ENCODE measurements at regions not wholly inside any gene's neighbourhood (a gene's known extent, or its start where the extent isn't known, plus 50 kb on each side); places are given as distances from the start of the nearest gene placed in this dataset.

DNA sequence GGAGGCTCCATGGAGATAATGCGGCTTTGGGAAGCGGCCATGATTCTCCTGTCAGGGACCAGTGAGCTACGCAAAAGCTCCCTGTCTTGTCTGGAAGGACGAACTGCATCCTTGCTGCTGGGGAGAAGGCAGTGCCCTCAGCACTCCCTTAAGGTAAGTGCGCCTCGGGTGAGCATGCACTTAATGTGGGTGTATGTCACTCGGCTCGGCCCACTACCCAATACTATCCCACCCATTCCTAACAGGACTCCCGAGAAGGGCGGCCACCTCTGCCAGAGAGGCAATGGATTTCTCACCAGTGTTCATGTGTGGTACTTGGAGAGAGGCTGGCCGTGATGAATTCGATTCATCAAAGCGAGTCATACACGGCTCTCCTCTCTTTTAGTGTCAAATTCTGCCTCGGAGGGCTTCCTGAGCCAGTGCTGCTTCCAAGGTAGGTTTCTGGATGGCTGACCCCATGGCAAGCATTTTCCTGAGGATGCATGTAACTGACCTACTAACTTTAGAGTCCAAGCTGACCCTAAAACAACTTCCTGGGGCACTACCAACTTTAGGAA lies 151.7 kb upstream of the RTL1 start:
- Histone ChIP-seq H3K79me2 (ENCODE audit: control insufficient read depth, insufficient read depth, low read length, unreplicated experiment) (no peaks in the 10 kb centered on the region), H3K27ac (ENCODE audit: low read depth, low read length) (no peak overlapping the region), H2AFZ (ENCODE audit: low read length, unreplicated experiment) (no peak overlapping the region), H3K4me3 (ENCODE audit: low read depth, low read length) (no peak overlapping the region), H3K36me3 (ENCODE audit: insufficient read depth, low read length) (peaks cover 36% of the 10 kb centered on the region), H3K27me3 (ENCODE audit: insufficient read depth, low read length) (no peaks in the 10 kb centered on the region), H3K4me1 (ENCODE audit: control insufficient read depth, insufficient read depth, low read length, unreplicated experiment) (peaks cover 4% of the 10 kb centered on the region)

DNA sequence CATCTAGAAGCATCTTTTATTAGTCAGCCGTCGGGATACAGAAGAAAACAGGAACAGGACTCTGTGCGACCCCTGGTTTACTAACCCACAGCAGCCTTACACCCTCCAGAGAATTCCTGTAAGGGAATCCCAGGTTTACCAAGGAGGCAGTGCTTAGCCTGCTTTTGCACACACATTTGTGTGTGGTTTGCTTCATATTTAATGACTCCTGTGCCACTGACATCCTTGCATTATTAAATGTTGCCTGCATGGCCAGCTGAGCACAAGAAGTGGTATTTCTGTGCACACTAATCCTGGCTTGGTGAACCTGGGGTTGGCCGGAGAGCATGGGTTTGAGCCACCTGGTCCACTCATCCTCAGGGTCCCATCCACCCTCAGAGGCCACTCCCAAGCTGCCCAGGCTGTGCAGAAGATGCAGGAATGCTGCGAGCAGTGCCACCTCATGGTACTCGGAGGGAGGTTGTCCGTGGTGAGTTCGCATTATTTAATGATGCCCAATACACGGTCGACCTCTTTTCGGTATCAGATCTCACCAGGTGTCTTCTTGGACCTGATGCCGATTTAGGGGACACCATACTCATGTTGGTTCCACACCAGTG lies 152.4 kb upstream of the RTL1 start:
- Histone ChIP-seq H3K27ac (ENCODE audit: low read depth, low read length) (no peak overlapping the region), H3K36me3 (ENCODE audit: insufficient read depth, low read length) (peaks cover 40% of the 10 kb centered on the region), H3K4me3 (ENCODE audit: low read depth, low read length) (no peak overlapping the region), H2AFZ (ENCODE audit: low read length, unreplicated experiment) (no peak overlapping the region), H3K4me1 (ENCODE audit: control insufficient read depth, insufficient read depth, low read length, unreplicated experiment) (peaks cover 4% of the 10 kb centered on the region), H3K79me2 (ENCODE audit: control insufficient read depth, insufficient read depth, low read length, unreplicated experiment) (no peaks in the 10 kb centered on the region), H3K27me3 (ENCODE audit: insufficient read depth, low read length) (no peaks in the 10 kb centered on the region)

DNA sequence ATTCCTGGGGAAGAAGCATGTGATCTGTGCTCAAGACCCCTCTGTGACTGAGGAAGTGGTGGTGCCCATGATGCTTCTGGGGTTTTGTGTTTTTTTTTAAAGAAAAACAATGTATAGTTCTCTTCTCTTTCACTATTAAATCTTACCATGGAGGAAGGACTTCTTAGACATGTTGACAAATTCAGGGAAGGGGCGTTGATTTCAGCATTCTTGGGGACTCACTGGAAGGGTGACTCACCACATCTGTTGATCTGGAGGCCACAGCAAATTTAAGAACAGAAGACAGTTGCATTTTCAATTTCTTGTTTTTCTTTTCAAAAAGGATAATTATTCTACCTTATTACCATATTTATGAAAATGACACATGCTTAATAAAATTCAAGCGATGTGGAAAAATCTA lies 152.9 kb upstream of the RTL1 start:
- no peak overlapping the region for H3K4me3 ChIP-seq (ENCODE audit: low read depth, low read length)
- peaks cover 44% of the 10 kb centered on the region for H3K36me3 ChIP-seq (ENCODE audit: insufficient read depth, low read length)
- no peak overlapping the region for H2AFZ ChIP-seq (ENCODE audit: low read length, unreplicated experiment)
- H3K27me3 ChIP-seq (ENCODE audit: insufficient read depth, low read length) = no peaks in the 10 kb centered on the region
- no peaks in the 10 kb centered on the region for H3K79me2 ChIP-seq (ENCODE audit: control insufficient read depth, insufficient read depth, low read length, unreplicated experiment)
- H3K27ac ChIP-seq (ENCODE audit: low read depth, low read length) = no peak overlapping the region
- peaks cover 4% of the 10 kb centered on the region for H3K4me1 ChIP-seq (ENCODE audit: control insufficient read depth, insufficient read depth, low read length, unreplicated experiment)

DNA sequence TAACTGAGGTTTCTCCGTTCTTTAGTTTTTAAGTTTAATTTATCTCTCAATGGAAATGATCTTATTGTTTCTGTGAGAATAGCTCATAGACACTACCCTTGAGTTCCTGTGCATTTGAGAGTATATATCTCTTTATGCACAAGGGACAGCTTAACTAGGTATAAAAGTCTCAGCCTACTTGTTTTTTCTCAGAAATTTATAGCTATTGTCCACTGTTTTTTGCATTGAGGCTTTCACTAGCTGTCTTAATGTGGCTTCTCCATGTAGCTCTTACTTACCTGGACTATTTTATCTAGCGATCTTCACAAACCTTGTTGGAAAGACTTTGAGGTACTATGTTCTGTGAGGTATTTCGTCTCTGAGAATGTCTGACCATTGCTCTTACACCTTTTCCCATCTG lies 153.9 kb upstream of the RTL1 start:
- Histone ChIP-seq H3K4me1 (ENCODE audit: control insufficient read depth, insufficient read depth, low read length, unreplicated experiment) (peaks cover 4% of the 10 kb centered on the region), H3K27ac (ENCODE audit: low read depth, low read length) (no peak overlapping the region), H3K4me3 (ENCODE audit: low read depth, low read length) (no peak overlapping the region), H3K27me3 (ENCODE audit: insufficient read depth, low read length) (no peaks in the 10 kb centered on the region), H3K36me3 (ENCODE audit: insufficient read depth, low read length) (peaks cover 49% of the 10 kb centered on the region), H3K79me2 (ENCODE audit: control insufficient read depth, insufficient read depth, low read length, unreplicated experiment) (no peaks in the 10 kb centered on the region), H2AFZ (ENCODE audit: low read length, unreplicated experiment) (no peak overlapping the region)

DNA sequence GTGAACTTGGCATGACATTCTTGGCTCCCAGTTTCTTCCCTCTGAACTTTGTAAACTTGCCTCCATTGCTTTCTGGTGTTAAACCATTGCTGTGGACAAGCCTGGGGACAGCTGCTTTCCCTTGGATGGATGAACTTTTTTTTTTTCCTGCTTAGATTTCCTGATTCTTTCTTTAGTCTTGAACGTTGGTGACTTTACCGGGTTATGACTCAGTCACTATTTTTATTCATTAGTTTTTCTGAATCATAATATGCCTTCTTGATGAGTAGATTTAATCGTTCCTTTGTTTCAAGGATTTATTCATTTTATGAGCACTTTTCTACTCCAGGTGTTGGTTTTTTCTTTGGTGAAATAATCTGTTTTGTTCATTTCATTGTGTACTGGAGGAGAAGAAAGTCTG lies 155.0 kb upstream of the RTL1 start:
- Histone ChIP-seq H3K4me1 (ENCODE audit: control insufficient read depth, insufficient read depth, low read length, unreplicated experiment) (peaks cover 4% of the 10 kb centered on the region), H3K27me3 (ENCODE audit: insufficient read depth, low read length) (no peaks in the 10 kb centered on the region), H3K36me3 (ENCODE audit: insufficient read depth, low read length) (peaks cover 46% of the 10 kb centered on the region), H3K27ac (ENCODE audit: low read depth, low read length) (no peak overlapping the region), H3K4me3 (ENCODE audit: low read depth, low read length) (no peak overlapping the region), H2AFZ (ENCODE audit: low read length, unreplicated experiment) (no peak overlapping the region), H3K79me2 (ENCODE audit: control insufficient read depth, insufficient read depth, low read length, unreplicated experiment) (no peaks in the 10 kb centered on the region)

DNA sequence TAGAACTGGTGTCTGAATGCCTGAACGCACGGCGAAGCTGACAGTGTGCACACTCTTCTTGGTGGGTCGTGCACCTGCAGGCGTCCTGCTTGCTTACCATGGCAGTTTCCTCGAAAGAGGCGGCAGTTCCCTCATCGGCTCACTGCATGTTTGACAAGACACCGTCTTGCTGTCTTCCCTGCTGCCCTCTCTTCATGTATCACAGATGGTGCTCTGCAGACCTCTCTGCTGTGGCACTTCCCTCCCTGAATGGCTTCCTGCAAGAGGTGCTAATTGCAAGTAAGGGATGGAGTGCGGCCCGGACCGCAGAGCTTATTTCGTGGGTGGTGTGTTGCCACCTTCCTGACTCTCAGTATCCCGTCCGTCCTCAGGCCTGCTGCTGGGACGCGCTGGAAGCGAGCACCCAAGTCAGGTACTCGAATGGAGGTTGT lies 156.7 kb upstream of the RTL1 start:
- H2AFZ ChIP-seq (ENCODE audit: low read length, unreplicated experiment) = no peak overlapping the region
- no peak overlapping the region for H3K27ac ChIP-seq (ENCODE audit: low read depth, low read length)
- no peaks in the 10 kb centered on the region for H3K79me2 ChIP-seq (ENCODE audit: control insufficient read depth, insufficient read depth, low read length, unreplicated experiment)
- H3K27me3 ChIP-seq (ENCODE audit: insufficient read depth, low read length) = no peaks in the 10 kb centered on the region
- H3K36me3 ChIP-seq (ENCODE audit: insufficient read depth, low read length) = peaks cover 46% of the 10 kb centered on the region
- H3K4me3 ChIP-seq (ENCODE audit: low read depth, low read length) = no peak overlapping the region
- peaks cover 4% of the 10 kb centered on the region for H3K4me1 ChIP-seq (ENCODE audit: control insufficient read depth, insufficient read depth, low read length, unreplicated experiment)

DNA sequence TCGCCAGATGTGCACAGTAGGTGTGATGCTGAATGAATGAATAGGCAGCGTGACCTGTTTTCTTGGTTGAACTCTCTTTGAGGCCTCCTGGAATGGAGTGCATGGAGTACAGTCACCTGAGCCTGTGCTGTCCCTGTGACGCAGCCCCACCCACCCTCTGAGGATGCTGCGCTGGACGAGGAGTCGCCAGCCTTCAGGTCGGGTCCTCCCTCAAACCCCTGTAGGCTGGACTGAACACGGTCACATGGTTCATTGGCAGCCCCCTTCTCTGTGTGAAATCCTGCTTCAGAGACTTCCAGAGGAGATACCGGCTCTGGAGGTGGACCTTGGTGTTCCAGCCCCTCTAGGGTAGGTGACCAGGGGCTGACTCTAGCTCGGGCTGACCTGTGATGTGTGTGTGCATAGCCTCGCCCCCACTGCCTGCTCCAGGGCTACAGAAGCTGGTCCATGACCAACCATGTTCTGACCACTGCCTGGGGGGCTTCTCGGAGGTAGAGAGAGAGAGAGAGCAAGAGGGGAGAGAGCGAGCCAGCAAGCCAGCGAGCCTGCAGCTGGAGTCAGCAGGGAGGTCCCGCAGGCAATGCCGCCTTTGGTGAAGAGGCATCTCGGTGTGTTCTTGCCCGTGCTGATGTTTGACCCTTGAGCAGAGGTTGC lies 158.0 kb upstream of the RTL1 start:
- Histone ChIP-seq H3K27me3 (ENCODE audit: insufficient read depth, low read length) (no peaks in the 10 kb centered on the region), H3K4me1 (ENCODE audit: control insufficient read depth, insufficient read depth, low read length, unreplicated experiment) (peaks cover 4% of the 10 kb centered on the region), H2AFZ (ENCODE audit: low read length, unreplicated experiment) (no peak overlapping the region), H3K36me3 (ENCODE audit: insufficient read depth, low read length) (peaks cover 33% of the 10 kb centered on the region), H3K4me3 (ENCODE audit: low read depth, low read length) (no peak overlapping the region), H3K27ac (ENCODE audit: low read depth, low read length) (no peak overlapping the region), H3K79me2 (ENCODE audit: control insufficient read depth, insufficient read depth, low read length, unreplicated experiment) (no peaks in the 10 kb centered on the region)

DNA sequence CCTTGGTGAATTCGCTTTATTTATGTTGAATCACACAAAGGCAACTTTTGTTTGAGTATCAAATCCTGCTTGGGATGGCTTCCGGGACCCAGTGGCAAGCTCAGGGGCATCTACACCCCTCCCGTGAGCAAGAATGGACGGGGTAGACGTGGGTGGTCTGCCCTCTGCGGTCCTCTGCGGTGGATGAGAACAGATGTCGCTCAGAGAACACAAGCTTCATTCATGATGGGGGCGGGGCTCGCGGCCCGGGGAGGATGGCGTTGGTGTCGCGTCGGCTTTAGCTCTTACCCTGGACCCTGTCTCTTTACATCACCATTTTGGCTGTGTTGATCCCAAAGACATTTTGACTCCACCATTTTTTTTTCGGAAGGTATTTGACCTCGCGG lies 158.5 kb upstream of the RTL1 start:
- Histone ChIP-seq H3K36me3 (ENCODE audit: insufficient read depth, low read length) (peaks cover 31% of the 10 kb centered on the region), H2AFZ (ENCODE audit: low read length, unreplicated experiment) (no peak overlapping the region)

DNA sequence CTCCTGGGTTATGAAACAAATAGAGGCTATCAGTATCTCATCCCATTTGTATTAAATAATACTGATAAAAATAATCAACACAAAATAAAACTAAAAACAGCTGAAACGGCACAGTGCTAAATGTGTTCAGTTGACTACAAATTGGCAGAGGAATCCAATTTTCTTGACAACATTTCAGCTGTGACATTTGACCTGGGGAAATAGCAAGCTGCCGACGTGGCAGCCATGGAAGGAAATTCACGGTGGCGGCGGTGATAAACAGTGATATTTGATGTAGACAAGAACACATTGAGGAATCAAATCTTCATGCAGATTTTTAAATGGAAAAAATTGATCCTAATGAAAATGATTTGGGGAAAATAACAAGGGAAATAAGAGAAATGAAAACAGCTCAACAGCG lies 159.1 kb upstream of the RTL1 start:
- Histone ChIP-seq H3K27ac (ENCODE audit: low read depth, low read length) (no peak overlapping the region), H3K4me3 (ENCODE audit: low read depth, low read length) (no peak overlapping the region), H3K36me3 (ENCODE audit: insufficient read depth, low read length) (peaks cover 26% of the 10 kb centered on the region), H3K79me2 (ENCODE audit: control insufficient read depth, insufficient read depth, low read length, unreplicated experiment) (no peaks in the 10 kb centered on the region), H2AFZ (ENCODE audit: low read length, unreplicated experiment) (no peak overlapping the region), H3K27me3 (ENCODE audit: insufficient read depth, low read length) (no peaks in the 10 kb centered on the region), H3K4me1 (ENCODE audit: control insufficient read depth, insufficient read depth, low read length, unreplicated experiment) (peaks cover 4% of the 10 kb centered on the region)

More for the DNA sequence above, 158.5 kb upstream of the RTL1 start:
- no peak overlapping the region for H3K27ac ChIP-seq (ENCODE audit: low read depth, low read length)
- H3K27me3 ChIP-seq (ENCODE audit: insufficient read depth, low read length) = no peaks in the 10 kb centered on the region
- no peak overlapping the region for H3K4me3 ChIP-seq (ENCODE audit: low read depth, low read length)
- peaks cover 4% of the 10 kb centered on the region for H3K4me1 ChIP-seq (ENCODE audit: control insufficient read depth, insufficient read depth, low read length, unreplicated experiment)
- H3K79me2 ChIP-seq (ENCODE audit: control insufficient read depth, insufficient read depth, low read length, unreplicated experiment) = no peaks in the 10 kb centered on the region

DNA sequence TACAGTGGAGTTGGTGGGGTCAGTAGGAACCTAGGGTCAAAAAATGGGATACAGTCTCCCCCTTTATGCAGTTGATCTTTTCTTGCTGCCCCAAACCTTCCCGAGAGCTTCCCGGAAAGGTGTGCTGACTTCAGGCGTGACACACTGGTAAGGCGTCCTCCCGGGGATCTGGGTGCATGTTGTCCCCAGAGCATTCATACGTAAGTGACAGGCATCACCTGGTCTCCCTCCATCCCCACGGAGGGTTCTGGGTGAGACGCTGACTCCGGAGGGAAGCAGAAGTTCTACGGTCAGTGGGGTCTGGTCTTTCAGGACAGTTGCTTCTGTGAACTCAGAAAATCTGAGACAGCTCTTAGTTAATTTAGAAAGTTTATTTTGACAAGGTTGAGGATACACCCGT lies 159.6 kb upstream of the RTL1 start:
- no peak overlapping the region for H3K27ac ChIP-seq (ENCODE audit: low read depth, low read length)
- H3K36me3 ChIP-seq (ENCODE audit: insufficient read depth, low read length) = peaks cover 25% of the 10 kb centered on the region
- no peak overlapping the region for H3K4me3 ChIP-seq (ENCODE audit: low read depth, low read length)
- no peak overlapping the region for H2AFZ ChIP-seq (ENCODE audit: low read length, unreplicated experiment)
- no peaks in the 10 kb centered on the region for H3K27me3 ChIP-seq (ENCODE audit: insufficient read depth, low read length)
- peaks cover 4% of the 10 kb centered on the region for H3K4me1 ChIP-seq (ENCODE audit: control insufficient read depth, insufficient read depth, low read length, unreplicated experiment)
- no peaks in the 10 kb centered on the region for H3K79me2 ChIP-seq (ENCODE audit: control insufficient read depth, insufficient read depth, low read length, unreplicated experiment)

DNA sequence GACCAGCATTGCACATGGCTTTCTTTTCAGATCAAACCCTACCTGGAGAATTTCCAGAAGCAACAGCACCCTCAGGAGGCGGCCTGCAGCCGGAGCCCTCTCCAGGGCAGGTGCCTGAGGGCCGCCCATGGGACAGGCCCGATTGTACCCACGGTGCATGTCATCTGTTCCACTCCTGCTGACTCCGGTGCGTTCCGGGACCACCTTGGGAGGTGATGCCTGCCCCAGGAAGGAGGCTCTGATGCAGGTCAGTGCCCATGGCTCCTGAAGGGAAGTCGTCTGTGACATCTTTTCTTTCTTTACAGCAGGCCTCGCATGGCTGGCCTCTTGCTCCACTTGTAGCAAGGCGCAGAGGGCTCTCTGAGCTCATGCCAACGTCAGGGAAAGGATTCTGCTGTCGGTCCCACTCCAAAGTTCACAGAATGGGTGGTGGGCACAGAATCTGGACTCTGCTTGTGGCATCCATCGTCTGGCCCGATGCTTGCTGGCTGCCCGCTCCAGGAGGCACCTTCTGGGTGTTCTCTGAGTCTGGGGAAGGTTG lies 160.7 kb upstream of the RTL1 start:
- H2AFZ ChIP-seq (ENCODE audit: low read length, unreplicated experiment) = no peak overlapping the region
- H3K4me3 ChIP-seq (ENCODE audit: low read depth, low read length) = no peak overlapping the region
- no peaks in the 10 kb centered on the region for H3K4me1 ChIP-seq (ENCODE audit: control insufficient read depth, insufficient read depth, low read length, unreplicated experiment)
- no peaks in the 10 kb centered on the region for H3K79me2 ChIP-seq (ENCODE audit: control insufficient read depth, insufficient read depth, low read length, unreplicated experiment)
- H3K27ac ChIP-seq (ENCODE audit: low read depth, low read length) = no peak overlapping the region
- H3K27me3 ChIP-seq (ENCODE audit: insufficient read depth, low read length) = no peaks in the 10 kb centered on the region
- peaks cover 25% of the 10 kb centered on the region for H3K36me3 ChIP-seq (ENCODE audit: insufficient read depth, low read length)
